SK-N-MC (cell line): ENCODE measurements at regions not wholly inside any gene's neighbourhood (a gene's known extent, or its start where the extent isn't known, plus 50 kb on each side); places are given as distances from the start of the nearest gene placed in this dataset.

Experiments used
- EZH2 ChIP-seq: fragments of 200-600 bp; sonication (generic); IDR thresholded peaks from one replicate; pipeline ENCODE4 v1.6.1; 2017; ENCODE audit warnings: antibody characterized with exemption
- FOXP2 ChIP-seq: optimal IDR thresholded peaks from 2 replicates; pipeline ENCODE3; 2011; ENCODE audit warnings: mild to moderate bottlenecking, moderate library complexity; ENCODE audit not compliant: insufficient read depth; ENCODE audit errors: extremely low read length, control extremely low read depth
- POLR2AphosphoS5 ChIP-seq: IDR thresholded peaks from 2 replicates; pipeline ENCODE4 v1.6.1; 2012; ENCODE audit warnings: mild to moderate bottlenecking, low read depth, low read length, borderline replicate concordance

- TF ChIP-seq POLR2AphosphoS5 (no peak), EZH2 (no peak), FOXP2 (no peak)
Measured at GRCh38 chr14:38430522-38430921, 174.6 kb upstream of the CLEC14A start.
